Upper lobe of left lung (tissue), 4 donors: ENCODE measurements at regions not wholly inside any gene's neighbourhood (a gene's known extent, or its start where the extent isn't known, plus 50 kb on each side); places are given as distances from the start of the nearest gene placed in this dataset.

Experiments
- CTCF ChIP-seq, 6 experiments: fragments of 450-650 bp in 4 of 6; fragments of 200-600 bp in 2 of 6; sonication (generic) in 2 of 6; IDR thresholded peaks; one replicate each; pipeline ENCODE4 v1.5.1; 2016 to 2019; ENCODE audit warnings: antibody characterized with exemption in 6 of 6
- EP300 ChIP-seq, 4 donors: sonication (generic); formaldehyde crosslinking; IDR thresholded peaks; one replicate each; pipeline ENCODE4 v1.5.1; 2017; ENCODE audit warnings: antibody characterized with exemption in 4 of 4, control low read depth in 2 of 4
- POLR2A ChIP-seq, 4 donors: fragments of 450-650 bp; IDR thresholded peaks; one replicate each; pipeline ENCODE4 v1.5.1; 2016 to 2017; ENCODE audit warnings: antibody characterized with exemption in 4 of 4, mild to moderate bottlenecking in 2 of 4

DNA sequence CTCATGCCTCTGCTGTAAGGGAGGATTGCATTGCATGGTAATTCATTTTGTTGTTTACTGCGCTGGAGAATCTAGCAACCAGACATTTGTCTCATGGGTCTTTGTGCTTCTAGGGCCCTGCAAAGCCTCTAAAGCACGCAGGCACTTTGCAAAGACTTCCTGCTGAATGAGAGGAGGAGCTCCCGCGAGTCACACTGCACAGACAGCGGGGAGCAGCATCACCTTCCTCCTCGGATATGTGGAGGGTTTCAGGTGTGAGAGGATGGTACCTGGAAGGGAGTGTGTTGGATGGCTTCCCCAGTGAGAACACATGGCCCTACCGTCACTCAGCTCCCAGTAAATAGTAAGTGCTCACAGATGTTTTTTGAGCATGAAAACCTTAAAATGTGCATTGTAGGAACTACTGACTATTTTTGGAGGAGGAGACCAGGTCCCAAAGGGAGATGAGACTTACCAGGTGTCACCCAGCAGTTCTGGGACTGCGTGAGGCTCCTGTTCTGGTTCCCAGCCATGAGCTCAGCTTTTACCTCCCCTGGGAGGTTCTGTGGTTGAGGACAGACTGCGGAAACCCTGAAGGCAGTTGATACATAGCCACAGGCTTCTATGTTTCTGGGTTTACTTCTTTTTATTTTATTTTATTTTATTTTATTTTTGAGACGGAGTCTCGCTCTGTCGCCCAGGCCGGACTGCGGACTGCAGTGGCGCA is 278.0 kb downstream of the FGF9 start:
- no peak for TF ChIP-seq EP300 (IDR thresholded peaks at IDR 0.05)
- TF ChIP-seq CTCF (IDR thresholded peaks at IDR 0.05), result no peak
- no peak for TF ChIP-seq POLR2A (IDR thresholded peaks at IDR 0.05)
